ENCODE measurements at regions not wholly inside any gene's neighbourhood (a gene's known extent, or its start where the extent isn't known, plus 50 kb on each side); places are given as distances from the start of the nearest gene placed in this dataset.
"Not testable (repeated sequence)": the region's sequence is repeated elsewhere in the genome, so short reads cannot be mapped to it uniquely, and the experiment has no call there.

- DNase-seq (ENCODE audit: low read depth in 2 of 2): no peak
Observed at GRCh38 chr1:102365071-102365470, 368.3 kb upstream of the OLFM3 start.

- DNase-seq (ENCODE audit: low read depth in 2 of 2): no peak
Observed at GRCh38 chr1:102336602-102337001, 339.9 kb upstream of the OLFM3 start.

DNA sequence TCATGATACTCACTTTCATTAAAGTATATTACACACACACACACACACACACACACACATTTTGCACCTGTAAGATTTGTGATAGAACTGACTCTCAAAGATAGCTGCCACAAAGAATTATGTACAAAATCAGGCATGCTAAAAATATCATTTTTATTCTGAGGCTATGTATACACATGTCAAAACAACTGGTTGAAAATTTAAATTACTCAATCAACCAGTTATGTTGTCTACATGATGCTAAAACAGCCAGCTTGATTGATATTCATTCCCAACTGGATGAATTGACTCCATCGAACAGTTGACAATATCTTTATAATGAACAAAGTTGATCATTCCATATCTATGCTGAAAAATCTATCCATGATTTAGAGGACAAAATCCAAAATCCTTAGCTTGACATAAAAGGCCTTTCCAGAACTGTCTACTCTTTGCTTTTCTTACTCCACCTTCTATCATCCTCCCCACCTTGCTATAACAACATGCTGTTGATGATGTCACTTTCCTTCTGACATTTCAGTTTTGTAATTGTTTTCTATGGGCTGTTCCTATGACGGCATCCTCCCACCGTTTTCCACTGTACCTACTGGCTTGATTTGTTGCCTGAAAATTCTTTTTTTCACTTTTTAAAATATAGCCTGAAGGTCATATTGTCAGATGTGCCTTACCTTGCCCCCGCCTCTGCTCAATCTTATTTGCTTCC is 321.5 kb upstream of the OLFM3 start:
- DNase-seq (ENCODE audit: low read depth in 2 of 2): no peak

DNA sequence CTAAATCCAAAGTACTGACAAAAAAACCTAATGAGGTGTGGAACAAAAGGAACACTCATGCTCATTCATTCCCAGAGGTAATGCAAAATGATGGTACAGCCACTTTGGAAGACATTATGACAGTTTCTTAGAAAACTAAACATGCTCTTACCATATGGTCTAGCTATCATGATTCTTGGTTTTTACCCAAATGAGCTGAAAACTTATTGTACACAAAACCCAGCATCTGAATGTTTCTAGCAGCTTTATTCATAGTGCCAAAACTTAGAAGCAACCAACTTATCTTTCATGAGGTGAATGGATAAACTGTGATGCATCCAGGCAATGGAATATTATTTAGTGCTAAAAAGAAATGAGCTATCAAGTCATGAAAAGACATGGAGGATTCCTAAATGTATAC is 318.4 kb upstream of the OLFM3 start:
- no peak for DNase-seq (ENCODE audit: low read depth in 2 of 2)

DNA sequence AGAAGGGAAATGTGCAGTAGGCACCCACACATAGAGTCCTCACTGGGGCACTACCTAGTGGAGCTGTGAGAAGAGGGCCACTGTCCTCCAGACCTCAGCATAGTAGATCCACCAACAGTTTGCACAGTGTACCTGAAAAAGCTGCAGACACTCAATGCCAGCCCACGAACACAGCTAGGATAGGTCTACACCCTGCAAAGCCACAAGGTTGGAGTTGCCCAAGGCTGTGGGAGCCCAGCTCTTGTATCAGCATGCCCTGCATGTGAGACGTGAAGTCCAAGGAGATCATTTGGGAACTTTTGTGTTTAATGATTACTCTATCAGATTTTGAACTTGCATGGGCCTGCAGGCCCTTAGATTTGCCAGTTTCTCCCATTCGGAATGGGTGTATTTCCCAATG is 299.4 kb upstream of the OLFM3 start:
- DNase-seq (ENCODE audit: low read depth in 2 of 2): no peak

DNA sequence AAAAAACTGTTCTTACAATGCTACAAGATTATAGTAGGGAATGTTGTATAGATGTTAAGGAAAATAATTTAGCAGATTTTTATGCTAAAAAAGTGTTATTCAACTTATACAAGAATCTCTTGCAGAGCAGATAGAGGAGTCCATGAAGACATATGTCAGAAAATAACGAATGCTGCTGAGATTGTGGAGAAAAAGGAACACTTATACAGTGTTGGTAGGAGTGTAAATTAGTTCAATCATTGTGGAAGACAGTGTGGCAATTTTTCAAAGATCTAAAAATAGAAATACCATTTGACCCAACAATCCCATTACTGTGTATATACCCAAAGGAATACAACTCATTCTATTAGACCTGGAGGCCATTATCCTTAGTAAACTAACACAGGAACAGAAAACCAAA is 286.2 kb upstream of the OLFM3 start:
- no peak for DNase-seq (ENCODE audit: low read depth in 2 of 2)

- no peak for DNase-seq (ENCODE audit: low read depth in 2 of 2)
Observed at GRCh38 chr1:102262994-102263393, 266.3 kb upstream of the OLFM3 start.

DNA sequence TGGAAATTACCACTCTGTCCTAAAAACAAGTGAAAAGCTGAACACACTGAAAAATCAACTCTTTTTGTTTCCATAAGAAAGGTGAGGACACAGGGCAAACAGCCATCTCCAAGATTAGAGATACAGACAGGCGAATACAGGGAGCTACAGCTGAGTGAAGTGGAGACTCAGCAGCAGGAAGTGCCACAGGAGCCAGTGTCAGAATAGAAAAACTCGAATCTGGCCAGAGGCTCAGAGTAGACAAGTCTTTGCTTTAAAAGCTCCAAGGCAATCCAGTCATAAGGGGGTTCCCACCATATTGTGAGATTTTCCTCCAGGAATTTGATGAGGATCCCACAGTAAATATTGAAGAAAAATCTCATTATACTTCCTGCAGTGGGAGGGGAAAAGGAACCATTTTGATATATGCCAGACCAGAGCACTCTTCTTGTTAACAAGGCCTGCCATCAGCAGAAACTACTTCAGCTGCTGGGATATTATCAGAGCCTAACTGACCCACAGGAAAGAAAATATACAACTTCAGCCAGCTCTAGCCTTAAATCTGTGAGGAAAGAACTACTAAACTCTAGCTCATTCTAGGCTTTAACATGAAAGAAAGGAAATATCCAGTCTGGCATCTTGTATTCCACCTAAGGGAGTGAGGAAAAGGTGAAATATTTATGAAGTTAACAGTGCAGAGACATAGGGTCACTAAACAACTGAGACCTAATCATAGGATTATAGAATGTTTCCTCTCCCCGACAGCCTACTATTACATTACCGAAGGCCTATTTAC is 256.2 kb upstream of the OLFM3 start:
- no peak for DNase-seq (ENCODE audit: low read depth in 2 of 2)

GRCh38 chr1:102241431-102242338 is 245.0 kb upstream of the OLFM3 start:
- DNase-seq (ENCODE audit: low read depth in 2 of 2): no peak

- DNase-seq (ENCODE audit: low read depth in 2 of 2): no peak
Observed at GRCh38 chr1:102239247-102239646, 242.5 kb upstream of the OLFM3 start.

GRCh38 chr1:102234753-102235359 is 238.1 kb upstream of the OLFM3 start:
- DNase-seq (ENCODE audit: low read depth in 2 of 2): no peak

DNA sequence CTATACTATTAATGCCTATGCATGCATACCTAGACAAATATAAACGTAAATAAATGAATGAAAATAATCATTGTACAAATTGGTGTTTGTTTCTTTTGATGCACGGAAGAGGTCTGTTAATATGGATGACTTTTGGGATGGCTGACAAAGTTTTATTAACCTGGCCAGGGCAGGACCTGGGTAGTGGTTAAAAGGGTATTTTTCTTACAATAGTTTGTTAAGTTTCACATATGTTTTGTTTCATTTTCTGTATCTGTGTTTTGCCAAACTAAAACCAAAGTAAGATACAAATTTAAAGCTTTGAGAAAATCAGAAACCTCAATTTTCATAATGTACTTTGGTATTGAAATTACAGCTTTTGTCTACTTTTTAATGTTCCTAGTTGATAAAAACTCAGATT is 222.7 kb upstream of the OLFM3 start:
- DNase-seq (ENCODE audit: low read depth in 2 of 2): no peak

- DNase-seq (ENCODE audit: low read depth in 2 of 2): not testable (repeated sequence)
Observed at GRCh38 chr1:102210891-102211290, 214.2 kb upstream of the OLFM3 start.

DNA sequence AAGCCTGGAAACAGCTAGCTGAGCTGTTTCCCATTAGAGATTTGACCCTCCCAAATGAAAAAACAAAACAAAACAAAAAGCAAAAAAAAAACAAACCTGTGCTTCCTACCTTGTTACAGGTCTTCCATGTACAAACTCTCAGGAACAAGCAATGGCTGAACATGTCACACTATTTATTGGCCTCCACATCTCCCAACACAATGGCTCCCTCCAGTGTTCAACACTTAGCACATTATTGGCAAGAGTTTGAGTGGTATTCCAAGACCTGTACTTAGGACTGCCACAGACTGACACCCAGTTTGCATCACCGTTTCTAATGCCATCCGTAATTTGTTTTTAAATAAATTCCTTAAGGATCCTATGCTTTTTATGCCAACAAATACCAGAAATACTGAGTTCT is 195.0 kb upstream of the OLFM3 start:
- DNase-seq (ENCODE audit: low read depth in 2 of 2): peak; percentile 1 to 5

DNA sequence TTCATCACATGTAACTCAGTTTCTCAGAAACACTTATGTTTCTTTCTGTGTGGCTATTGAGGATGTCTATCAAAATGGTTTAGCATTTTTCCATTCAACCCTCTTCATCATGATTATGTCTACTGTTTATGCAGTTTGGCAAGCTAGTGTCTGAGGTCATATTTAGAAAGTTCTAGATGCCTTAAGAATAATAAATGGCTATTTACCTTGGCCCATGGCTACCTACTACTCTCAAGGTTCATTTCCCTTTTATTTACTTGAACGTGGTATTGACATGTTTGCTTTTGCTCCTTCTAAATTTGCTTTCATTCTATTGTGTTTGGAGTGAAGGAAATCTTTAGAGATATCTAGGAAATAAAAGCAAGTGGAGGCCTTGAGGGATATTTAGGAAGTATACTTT is 193.7 kb upstream of the OLFM3 start:
- DNase-seq (ENCODE audit: low read depth in 2 of 2): no peak

DNA sequence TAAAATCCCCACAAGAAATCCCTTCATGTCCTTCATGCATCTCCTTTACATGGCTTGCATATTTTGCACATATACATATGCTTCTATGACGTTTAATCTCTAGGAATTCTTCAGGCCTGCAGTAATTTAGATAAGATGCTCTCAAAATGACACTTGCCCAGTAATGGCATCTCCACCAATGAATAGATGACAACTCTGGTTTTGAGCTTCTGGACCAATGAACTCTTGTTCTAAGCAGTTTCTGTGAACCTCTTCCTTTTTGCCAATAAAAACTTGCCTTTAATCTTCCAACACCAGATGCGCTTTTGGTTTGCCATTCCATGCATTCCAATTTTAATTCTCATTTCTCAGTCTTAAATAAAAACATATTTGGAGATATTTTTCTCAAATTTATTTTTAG is 189.8 kb upstream of the OLFM3 start:
- no peak for DNase-seq (ENCODE audit: low read depth in 2 of 2)

- no peak for DNase-seq (ENCODE audit: low read depth in 2 of 2)
Observed at GRCh38 chr1:102185260-102185659, 188.5 kb upstream of the OLFM3 start.

GRCh38 chr1:102184477-102184876 is 187.8 kb upstream of the OLFM3 start:
- no peak for DNase-seq (ENCODE audit: low read depth in 2 of 2)

DNA sequence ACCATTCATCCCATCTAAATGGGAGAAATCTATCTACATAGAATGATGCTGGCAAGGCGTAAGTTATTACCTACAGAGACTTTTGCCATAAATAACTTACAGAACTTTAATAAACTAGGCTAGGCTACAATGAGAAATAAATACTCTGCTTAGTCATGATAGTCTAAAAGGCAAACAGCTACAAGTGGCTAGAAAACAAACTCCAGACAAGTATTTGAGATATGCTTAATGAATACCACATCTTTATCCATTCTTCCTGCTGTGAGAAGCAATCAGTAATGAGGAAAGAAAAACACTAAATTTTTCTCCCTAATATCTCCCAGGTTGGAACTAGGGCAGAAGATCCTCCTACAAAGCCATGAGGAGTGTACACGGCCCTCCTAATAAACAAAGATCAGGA is 187.0 kb upstream of the OLFM3 start:
- no peak for DNase-seq (ENCODE audit: low read depth in 2 of 2)

DNA sequence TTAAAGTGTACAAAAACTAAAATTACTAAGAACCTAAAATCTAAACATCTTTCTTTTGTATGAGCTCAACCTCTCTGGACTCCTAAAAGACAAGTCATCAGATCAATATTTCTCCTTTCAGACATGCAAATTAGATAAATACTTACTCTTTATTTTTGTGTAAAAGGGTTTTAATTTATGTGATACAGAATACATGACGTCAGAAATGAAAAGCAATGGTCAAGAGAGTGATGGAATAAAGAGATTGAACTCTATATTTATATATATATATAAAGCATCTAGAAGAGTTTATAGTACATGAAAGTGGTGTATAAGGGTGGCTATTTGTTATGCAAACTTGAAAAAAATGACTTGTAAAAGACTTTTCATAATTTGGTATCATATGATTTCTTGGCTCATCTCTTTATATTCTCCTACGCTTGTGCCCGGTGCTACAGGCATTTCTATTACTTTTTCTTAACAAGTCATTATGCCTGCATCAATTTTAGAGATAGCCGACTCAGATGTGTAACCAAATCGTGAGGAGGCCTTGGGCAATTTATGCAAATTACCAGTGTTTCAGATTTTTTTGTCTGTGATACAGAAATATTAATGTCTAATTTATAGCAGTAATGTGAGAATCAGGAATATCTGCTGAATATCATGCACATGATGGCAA is 186.0 kb upstream of the OLFM3 start:
- no peak for DNase-seq (ENCODE audit: low read depth in 2 of 2)

DNA sequence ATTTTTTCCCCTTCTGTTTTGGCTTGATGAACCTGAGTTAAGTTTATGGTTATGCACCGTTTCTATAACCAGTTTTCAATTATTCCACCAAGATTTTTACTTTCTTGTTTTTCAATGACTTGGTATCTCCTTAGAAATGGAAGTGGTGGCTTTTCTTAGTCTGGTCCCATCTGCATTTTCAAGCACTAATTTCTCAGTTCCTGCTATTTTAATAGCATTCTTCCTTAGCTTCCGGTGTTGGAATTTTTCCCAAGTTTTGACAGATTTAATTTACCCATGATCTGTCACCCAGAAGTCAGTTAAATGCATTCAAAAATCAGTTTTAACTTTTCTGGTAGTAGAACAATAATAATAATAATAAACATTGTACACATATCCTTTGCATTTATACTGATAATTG is 184.6 kb upstream of the OLFM3 start:
- DNase-seq (ENCODE audit: low read depth in 2 of 2): no peak
